Stimulated activated CD8-positive, alpha-beta memory T cell treated with anti-CD3 and anti-CD28 coated beads, Interleukin-7, amount 100 ng/mL, for 4 hours (primary cell): ENCODE measurements at regions not wholly inside any gene's neighbourhood (a gene's known extent, or its start where the extent isn't known, plus 50 kb on each side); places are given as distances from the start of the nearest gene placed in this dataset.

Source experiments
- DNase-seq, 2 donors: peaks; one replicate each; pipeline ENCODE4 v3.0.0-alpha.2; 2020; ENCODE audit warnings: low read depth in 2 of 2

DNA sequence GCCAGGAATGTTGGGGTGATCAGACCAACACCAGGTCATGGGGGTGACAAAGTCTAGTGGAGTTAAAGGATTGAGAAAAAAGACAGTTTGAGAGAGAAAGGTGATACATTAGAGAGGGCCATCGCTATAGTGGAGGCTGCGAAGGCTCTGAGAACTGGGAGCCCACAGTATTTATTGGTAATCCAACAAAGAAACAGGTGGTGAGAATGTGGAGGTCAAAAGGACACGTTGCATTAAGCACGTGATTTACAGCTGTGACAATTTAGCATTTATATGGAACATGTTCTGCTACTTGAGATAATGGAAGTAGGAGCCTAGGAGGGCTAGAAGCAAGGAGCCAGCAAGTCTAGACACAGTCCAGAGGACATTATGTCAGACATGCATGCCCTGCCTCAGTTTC, 2086.5 kb upstream of the C9orf72 start:
- no peak for DNase-seq

DNA sequence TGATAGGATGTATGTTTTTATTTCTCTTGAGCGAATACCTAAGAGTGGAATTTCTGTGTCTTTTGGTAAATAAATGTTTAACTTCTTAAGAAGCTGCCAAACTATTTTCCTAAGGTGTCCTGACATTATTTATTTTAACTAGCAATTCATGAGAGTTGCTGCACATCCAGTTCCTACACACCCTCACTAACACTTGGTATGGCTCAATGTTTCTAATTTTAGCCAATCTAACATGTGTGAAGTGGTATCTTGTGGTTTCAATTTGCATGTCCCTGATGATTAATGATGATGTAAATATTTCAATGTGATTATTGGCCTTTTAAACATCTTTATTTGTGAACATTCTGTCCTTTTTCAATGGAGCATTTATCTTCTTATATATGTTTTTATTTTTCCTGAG, 2095.5 kb upstream of the C9orf72 start:
- DNase-seq: no peak

DNA sequence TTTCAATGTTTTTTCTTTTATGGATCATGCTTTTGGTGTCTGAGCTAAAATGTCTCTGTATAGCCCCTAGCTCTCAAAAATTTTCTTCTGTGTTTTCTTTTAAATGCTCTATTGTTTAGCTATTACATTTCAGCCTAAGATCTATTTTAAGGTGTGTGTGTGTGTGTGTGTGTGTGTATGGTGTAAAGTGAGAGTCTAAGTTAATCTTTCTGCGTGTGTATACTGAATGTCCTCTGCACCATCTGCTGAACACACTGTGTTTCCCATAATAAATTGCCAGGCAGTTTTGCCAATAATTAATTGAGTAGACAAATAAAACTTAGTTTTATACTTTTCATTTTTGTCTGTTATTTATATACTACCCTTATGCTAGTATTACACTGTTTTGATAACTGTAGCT, 2096.3 kb upstream of the C9orf72 start:
- no peak for DNase-seq

DNA sequence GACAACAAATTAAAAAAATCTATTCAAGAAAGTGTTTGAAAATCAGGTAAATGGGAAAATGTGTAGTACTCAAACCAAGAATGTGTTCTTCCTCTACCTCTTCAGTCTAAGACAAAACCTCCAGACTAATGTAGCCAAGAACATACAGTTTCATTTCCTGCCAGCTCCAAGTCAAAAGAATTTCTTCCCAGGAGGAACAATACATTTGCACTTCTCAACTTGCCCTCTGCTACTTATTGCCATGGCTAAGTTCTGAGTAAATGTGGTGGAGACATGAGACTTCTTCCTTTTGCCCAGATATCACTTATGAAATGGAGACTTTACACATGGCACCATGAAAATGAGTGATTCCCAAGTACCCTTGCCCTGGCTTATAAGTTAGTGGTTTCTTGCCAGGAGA, 2112.2 kb upstream of the C9orf72 start:
- no peak for DNase-seq

DNA sequence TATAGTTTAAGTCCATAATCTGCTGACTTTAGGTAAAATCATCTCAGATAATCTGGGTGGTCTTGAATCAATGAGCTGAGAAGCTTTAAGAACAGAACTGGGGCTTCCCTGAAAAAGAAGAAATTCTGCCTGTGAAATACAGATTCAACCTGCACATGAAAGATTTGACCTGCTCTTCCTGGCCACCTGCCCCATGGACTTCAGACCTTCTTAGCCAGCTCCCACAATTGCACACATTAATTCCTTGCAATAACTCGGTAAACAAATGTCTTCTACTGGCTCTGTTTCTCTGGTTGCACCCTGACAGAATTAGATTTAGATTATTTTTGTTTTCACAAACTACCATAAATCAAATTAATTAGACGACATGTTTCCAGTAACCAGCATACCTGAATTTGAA, 2117.9 kb upstream of the C9orf72 start:
- no peak for DNase-seq

DNA sequence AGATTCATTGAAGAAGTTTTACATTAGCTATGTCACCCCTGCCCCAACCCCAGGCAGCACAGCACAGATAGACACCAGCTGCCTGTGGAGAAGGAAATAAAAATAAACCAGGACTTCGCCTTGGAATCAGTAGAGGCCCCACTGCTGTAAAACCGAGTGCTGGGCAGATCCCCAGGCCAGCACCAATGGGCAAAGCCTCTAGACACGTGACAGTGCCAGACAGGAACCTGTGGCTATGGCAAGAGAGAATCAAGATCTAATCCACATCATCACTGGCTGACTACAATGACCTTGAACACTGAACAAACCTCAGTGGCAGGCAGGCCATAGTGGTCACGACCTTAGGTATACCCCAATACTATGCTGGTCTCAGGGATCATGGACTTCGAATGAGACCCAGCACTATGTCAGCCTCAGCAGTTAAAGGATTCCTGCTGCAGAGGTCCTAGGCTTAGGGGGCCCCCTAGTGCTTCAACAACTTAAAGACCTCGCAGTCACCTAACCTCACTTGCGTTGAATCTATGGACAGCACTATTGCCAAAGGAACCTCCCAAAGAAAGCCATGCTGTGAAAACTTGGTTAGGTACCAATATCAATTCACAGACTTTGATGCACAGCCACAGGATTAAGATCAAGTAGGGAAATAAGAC, 2118.6 kb upstream of the C9orf72 start:
- no peak for DNase-seq

DNA sequence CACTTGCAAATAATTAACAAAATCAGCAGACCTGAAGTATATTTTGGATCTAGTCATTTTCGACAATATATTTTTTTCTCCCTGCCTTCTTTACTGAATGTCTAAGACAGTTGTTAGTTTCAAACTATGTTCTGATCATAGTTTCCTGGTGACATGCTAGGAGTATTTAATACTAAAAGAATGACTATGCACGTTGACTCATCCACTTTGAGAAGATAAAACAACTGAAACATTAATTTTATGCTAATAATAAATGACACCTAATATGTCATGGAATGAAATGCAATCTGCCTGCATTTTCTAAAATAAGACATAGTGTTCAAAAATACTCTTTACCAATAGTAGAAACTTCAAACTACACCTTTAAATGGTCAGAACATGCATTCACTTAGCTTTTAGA, 2123.7 kb upstream of the C9orf72 start:
- no peak for DNase-seq

- DNase-seq: no peak
These were observed 2128.3 kb upstream of the C9orf72 start for GRCh38 chr9:29701559-29701958.

- no peak for DNase-seq
These were observed 2128.7 kb upstream of the C9orf72 start for GRCh38 chr9:29701971-29702370.

DNA sequence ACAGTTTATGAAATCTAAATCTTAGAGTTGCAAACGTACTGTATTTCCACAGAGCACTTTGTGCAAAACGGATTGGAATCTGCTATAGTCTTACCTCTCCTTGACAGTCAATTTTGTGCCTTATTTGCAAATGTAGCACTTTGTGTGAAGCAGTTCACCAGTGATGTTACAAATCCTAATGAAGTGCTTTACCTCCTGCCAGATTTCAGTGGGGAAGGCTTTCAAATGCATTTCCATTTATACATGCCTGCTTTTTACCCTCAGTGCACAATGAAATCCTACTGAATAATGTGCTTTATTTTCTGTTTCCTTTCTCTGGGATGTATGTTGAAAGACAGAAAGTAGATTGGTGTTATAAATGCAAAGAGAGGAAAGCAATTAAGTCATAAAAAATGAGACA, 2141.6 kb upstream of the C9orf72 start:
- DNase-seq: no peak

- no peak for DNase-seq
These were observed 2144.3 kb upstream of the C9orf72 start for GRCh38 chr9:29717631-29718030.

- DNase-seq: no peak
These were observed 2156.9 kb upstream of the C9orf72 start for GRCh38 chr9:29730163-29730562.

DNA sequence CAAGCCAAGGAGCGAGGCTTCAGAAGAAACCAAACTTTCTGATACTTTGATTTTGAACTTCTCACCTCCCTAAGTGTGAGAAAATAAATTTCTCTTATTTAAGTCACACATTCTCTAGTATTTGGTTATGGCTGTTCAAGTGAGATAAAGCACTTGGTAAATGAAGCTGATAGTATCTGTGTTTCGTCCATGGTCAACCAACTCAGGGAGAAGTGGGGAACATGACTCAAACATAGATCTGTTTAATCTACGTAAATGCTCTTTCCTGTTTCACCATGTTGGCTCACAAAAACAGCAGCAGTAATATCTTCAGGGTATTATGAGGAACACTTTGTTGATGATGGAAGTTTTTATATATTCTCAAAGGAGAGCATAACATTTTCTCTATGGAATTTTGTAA, 2167.2 kb upstream of the C9orf72 start:
- no peak for DNase-seq

- DNase-seq: no peak
These were observed 2167.9 kb upstream of the C9orf72 start for GRCh38 chr9:29741169-29741568.

DNA sequence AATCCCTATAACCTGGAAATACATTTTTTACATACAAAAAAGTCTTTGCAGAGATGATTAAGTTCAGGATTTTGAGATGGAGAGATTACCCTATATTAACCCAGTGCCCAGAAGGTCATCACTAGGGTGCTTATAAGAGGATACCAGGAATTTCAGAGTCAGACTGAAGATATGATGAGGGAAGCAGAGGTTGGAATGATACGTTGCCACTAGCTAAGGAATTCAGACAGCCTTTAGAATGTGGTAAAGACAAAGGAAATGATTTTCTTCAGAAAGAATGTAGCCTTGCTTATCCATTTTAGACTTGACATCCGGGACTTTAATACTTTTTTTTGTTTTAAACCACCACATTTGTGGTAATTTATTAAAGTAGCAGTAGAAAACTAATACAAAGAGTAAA, 2176.8 kb upstream of the C9orf72 start:
- DNase-seq: no peak

- no peak for DNase-seq
These were observed 2177.9 kb upstream of the C9orf72 start for GRCh38 chr9:29751226-29751625.

GRCh38 chr9:29753638-29754037, 2180.4 kb upstream of the C9orf72 start:
- no peak for DNase-seq

GRCh38 chr9:29769019-29769418, 2195.7 kb upstream of the C9orf72 start:
- no peak for DNase-seq

DNA sequence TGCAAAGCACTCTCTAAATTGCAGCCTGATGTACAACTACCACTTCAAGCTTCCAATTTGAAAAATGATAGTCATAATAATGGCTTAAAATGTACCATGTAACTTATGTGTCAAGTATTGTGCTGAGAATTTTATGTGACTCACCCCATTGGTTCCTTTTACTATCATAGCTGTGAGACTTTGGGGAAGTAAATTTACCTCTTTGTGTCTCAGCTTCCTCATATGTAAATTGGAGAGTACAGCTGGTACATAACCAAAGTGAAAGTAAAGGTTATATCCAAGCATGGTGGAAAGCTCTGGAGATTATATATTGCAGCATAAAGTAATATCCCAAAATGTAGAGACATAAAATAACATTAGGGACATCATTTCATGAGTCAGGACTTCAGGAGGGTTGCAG, 2200.4 kb upstream of the C9orf72 start:
- DNase-seq: no peak

GRCh38 chr9:29775491-29775890, 2202.2 kb upstream of the C9orf72 start:
- DNase-seq: no peak

DNA sequence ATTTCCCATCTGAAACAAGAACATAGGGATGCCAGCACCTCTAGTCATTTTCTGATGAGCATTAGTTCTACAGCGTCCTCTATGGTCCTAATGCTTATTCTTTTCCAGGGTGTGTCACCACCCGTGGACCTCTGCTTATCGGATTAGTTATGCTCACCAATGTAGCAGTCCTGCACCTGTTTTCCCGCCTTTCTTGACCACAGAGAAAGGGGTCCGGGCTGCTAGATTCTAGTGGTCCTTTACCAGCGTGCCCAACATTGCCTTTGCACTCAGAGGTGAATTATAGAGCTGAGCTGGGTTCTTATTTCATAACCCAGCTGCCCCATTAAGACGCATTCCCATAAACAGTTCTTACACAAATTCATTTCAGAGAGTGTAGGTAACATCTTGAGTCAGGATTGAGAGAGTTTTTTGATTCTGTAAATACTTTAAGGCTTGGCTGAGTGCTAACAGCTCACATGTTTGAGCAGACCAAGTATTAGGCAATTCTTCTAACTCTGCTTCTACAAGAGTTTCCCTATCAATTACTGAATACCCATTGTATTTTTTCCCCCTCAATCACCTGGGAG, 2205.1 kb upstream of the C9orf72 start:
- no peak for DNase-seq

DNA sequence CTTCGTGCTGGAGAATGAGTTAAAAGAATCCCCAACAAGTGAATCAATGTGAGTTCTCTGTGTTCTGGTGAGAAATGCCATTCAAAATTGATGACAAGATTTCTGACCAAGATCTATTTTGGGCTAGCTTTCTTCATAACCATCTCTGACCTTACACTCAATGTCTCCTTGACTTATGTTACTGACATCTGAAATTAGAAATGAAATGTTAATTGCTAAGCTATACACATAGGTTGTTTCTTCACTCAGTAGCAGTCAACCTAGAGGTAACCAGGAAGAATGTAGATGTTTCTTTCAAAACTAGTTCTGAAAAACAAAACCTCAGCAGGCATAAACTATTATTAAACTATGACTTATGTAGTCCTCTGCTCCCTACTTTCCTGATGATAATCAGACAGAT, 2220.7 kb upstream of the C9orf72 start:
- no peak for DNase-seq

- no peak for DNase-seq
These were observed 2223.1 kb upstream of the C9orf72 start for GRCh38 chr9:29796291-29796952.

DNA sequence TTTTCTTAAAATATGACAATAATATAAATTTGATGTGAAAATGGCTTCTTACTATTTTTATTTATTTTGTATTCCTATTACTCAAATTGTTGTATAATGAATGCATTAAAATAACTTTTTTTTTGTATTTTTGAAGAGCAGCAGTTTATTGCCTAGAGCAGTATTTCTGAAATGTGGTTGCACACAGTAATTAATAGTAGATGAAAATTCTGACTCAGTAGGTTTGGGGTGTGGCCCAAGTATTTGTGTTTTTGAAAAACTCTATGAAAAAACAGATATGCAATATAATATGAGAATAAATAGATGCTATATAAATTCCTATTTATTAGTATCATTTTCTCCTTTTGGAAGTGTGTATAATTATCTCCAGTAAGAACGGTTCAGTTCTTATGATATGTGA, 2225.3 kb upstream of the C9orf72 start:
- DNase-seq: no peak
